Activated CD4-positive, alpha-beta memory T cell treated with anti-CD3 and anti-CD28 coated beads for 36 hours (primary cell): ENCODE measurements at regions not wholly inside any gene's neighbourhood (a gene's known extent, or its start where the extent isn't known, plus 50 kb on each side); places are given as distances from the start of the nearest gene placed in this dataset.
"Not testable (repeated sequence)": the region's sequence is repeated elsewhere in the genome, so short reads cannot be mapped to it uniquely, and the experiment has no call there.

Experiments
- CTCF ChIA-PET: fragments of 350-600 bp; sonication (Branson Sonifier 250); formaldehyde crosslinking; loops from one replicate; lab custom pipeline; 2021; ENCODE audit warnings: antibody characterized with exemption, inconsistent platforms; lab: Charles Lee
- POLR2A ChIA-PET: fragments of 350-600 bp; sonication (Branson Sonifier 250); formaldehyde crosslinking; loops from one replicate; lab custom pipeline; 2021; ENCODE audit warnings: antibody characterized with exemption; lab: Charles Lee
- DNase-seq: peaks from one replicate; pipeline ENCODE4 v3.0.0-alpha.2; 2020
- H3K27ac Mint-ChIP-seq: one replicate; pipeline ENCODE4 v1.8.0; 2021; ENCODE audit warnings: mixed read lengths
- H3K27me3 Mint-ChIP-seq: one replicate; pipeline ENCODE4 v1.8.0; 2021; ENCODE audit warnings: mixed read lengths
- H3K36me3 Mint-ChIP-seq: one replicate; pipeline ENCODE4 v1.8.0; 2021; ENCODE audit warnings: mixed read lengths
- H3K4me1 Mint-ChIP-seq: one replicate; pipeline ENCODE4 v1.8.0; 2021; ENCODE audit warnings: low read depth, mixed read lengths
- H3K4me3 Mint-ChIP-seq: one replicate; pipeline ENCODE4 v1.8.0; 2021; ENCODE audit warnings: mild to moderate bottlenecking, mixed read lengths
- H3K9me3 Mint-ChIP-seq: one replicate; pipeline ENCODE4 v1.8.0; 2021; ENCODE audit warnings: mixed read lengths
- intact Hi-C: fragments of 100-400 bp; cut with micrococcal nuclease; formaldehyde crosslinking; loops from one replicate; pipeline ENCODE4 v1.15.1; 2023

- intact Hi-C loops, result loop anchor here (5.0 to 10.0 kb wide), 2 partner anchors 160 to 562 kb away; partner anchors contain the start of genes KCNH8 and SATB1
- no peak overlapping the region for H3K27ac Mint-ChIP-seq
- DNase-seq, result no peak
- no peaks in the 10 kb centered on the region for H3K36me3 Mint-ChIP-seq
- CTCF ChIA-PET, result interaction anchor here (1.5 kb wide), 1 partner anchor 220 kb away, joined by 3 read pairs; no protein-coding TSS in a partner anchor
- POLR2A ChIA-PET, result no interaction called here
- peaks cover 25% of the 10 kb centered on the region for H3K27me3 Mint-ChIP-seq
- H3K4me1 Mint-ChIP-seq, result peaks cover 15% of the 10 kb centered on the region
- no peak overlapping the region for H3K4me3 Mint-ChIP-seq
- H3K9me3 Mint-ChIP-seq, result no peaks in the 10 kb centered on the region
These were observed 161.2 kb upstream of the KCNH8 start for GRCh38 chr3:18987070-18987469.

- Mint-ChIP-seq H3K36me3 (no peaks in the 10 kb centered on the region), H3K9me3 (no peaks in the 10 kb centered on the region), H3K27ac (no peak overlapping the region), H3K27me3 (peaks cover 10% of the 10 kb centered on the region), H3K4me3 (no peak overlapping the region), H3K4me1 (no peaks in the 10 kb centered on the region)
- intact Hi-C loops, result loop anchor here (10.0 kb wide), 1 partner anchor 558 kb away; the partner anchor contains the start of gene SATB1
- POLR2A ChIA-PET, result no interaction called here
- CTCF ChIA-PET, result no interaction called here
- DNase-seq, result no peak
These were observed 165.4 kb upstream of the KCNH8 start for GRCh38 chr3:18982920-18983319.

GRCh38 chr3:18976102-18976501 is 172.2 kb upstream of the KCNH8 start:
- H3K4me3 Mint-ChIP-seq, H3K27me3 Mint-ChIP-seq, H3K36me3 Mint-ChIP-seq, DNase-seq, POLR2A ChIA-PET, H3K27ac Mint-ChIP-seq, H3K9me3 Mint-ChIP-seq, H3K4me1 Mint-ChIP-seq, CTCF ChIA-PET, intact Hi-C loops: not testable (repeated sequence)

GRCh38 chr3:18968120-18968519 is 180.2 kb upstream of the KCNH8 start:
- Mint-ChIP-seq H3K36me3 (no peaks in the 10 kb centered on the region), H3K27me3 (peaks cover 9% of the 10 kb centered on the region), H3K4me3 (no peak overlapping the region), H3K27ac (no peak overlapping the region), H3K4me1 (no peaks in the 10 kb centered on the region), H3K9me3 (no peaks in the 10 kb centered on the region)
- CTCF ChIA-PET, result no interaction called here
- DNase-seq, result no peak
- POLR2A ChIA-PET, result no interaction called here
- intact Hi-C loops, result no loop called here

- POLR2A ChIA-PET, result no interaction called here
- H3K4me3 Mint-ChIP-seq, result no peak overlapping the region
- intact Hi-C loops, result no loop called here
- no peak overlapping the region for H3K27ac Mint-ChIP-seq
- H3K4me1 Mint-ChIP-seq, result no peaks in the 10 kb centered on the region
- no peaks in the 10 kb centered on the region for H3K36me3 Mint-ChIP-seq
- DNase-seq, result no peak
- H3K27me3 Mint-ChIP-seq, result peaks cover 9% of the 10 kb centered on the region
- H3K9me3 Mint-ChIP-seq, result no peaks in the 10 kb centered on the region
- CTCF ChIA-PET, result no interaction called here
These were observed 182.5 kb upstream of the KCNH8 start for GRCh38 chr3:18965781-18966180.

- H3K27ac Mint-ChIP-seq, result no peak overlapping the region
- peaks cover 9% of the 10 kb centered on the region for H3K27me3 Mint-ChIP-seq
- POLR2A ChIA-PET, result no interaction called here
- no peak overlapping the region for H3K4me3 Mint-ChIP-seq
- no peaks in the 10 kb centered on the region for H3K4me1 Mint-ChIP-seq
- intact Hi-C loops, result no loop called here
- CTCF ChIA-PET, result interaction anchor here (0.6 kb wide), 1 partner anchor 902 kb away, joined by 3 read pairs; no protein-coding TSS in a partner anchor
- no peak for DNase-seq
- no peaks in the 10 kb centered on the region for H3K36me3 Mint-ChIP-seq
- no peaks in the 10 kb centered on the region for H3K9me3 Mint-ChIP-seq
These were observed 183.7 kb upstream of the KCNH8 start for GRCh38 chr3:18964640-18965039.

- CTCF ChIA-PET, result interaction anchor here (1.5 kb wide), 1 partner anchor 37 kb away, joined by 6 read pairs; no protein-coding TSS in a partner anchor
- DNase-seq, result no peak
- intact Hi-C loops, result no loop called here
- H3K9me3 Mint-ChIP-seq, result no peaks in the 10 kb centered on the region
- no peaks in the 10 kb centered on the region for H3K36me3 Mint-ChIP-seq
- no peak overlapping the region for H3K4me3 Mint-ChIP-seq
- H3K4me1 Mint-ChIP-seq, result no peaks in the 10 kb centered on the region
- no peak overlapping the region for H3K27ac Mint-ChIP-seq
- POLR2A ChIA-PET, result no interaction called here
- peaks cover 10% of the 10 kb centered on the region for H3K27me3 Mint-ChIP-seq
These were observed 197.0 kb upstream of the KCNH8 start for GRCh38 chr3:18951333-18951732.

- Mint-ChIP-seq H3K4me1 (no peaks in the 10 kb centered on the region), H3K27me3 (peaks cover 10% of the 10 kb centered on the region), H3K9me3 (no peaks in the 10 kb centered on the region), H3K27ac (no peak overlapping the region), H3K4me3 (no peak overlapping the region), H3K36me3 (no peaks in the 10 kb centered on the region)
- POLR2A ChIA-PET, result no interaction called here
- intact Hi-C loops, result no loop called here
- DNase-seq, result no peak
- CTCF ChIA-PET, result no interaction called here
These were observed 201.8 kb upstream of the KCNH8 start for GRCh38 chr3:18946524-18946923.

GRCh38 chr3:18937574-18937973 is 210.7 kb upstream of the KCNH8 start:
- ChIA-PET CTCF (interaction anchor here (0.6 kb wide), 1 partner anchor 10 kb away, joined by 3 read pairs; no protein-coding TSS in a partner anchor), POLR2A (no interaction called here)
- Mint-ChIP-seq H3K27me3 (no peaks in the 10 kb centered on the region), H3K4me1 (no peaks in the 10 kb centered on the region), H3K27ac (no peak overlapping the region), H3K9me3 (no peaks in the 10 kb centered on the region), H3K36me3 (no peaks in the 10 kb centered on the region), H3K4me3 (no peak overlapping the region)
- no peak for DNase-seq
- intact Hi-C loops, result no loop called here

GRCh38 chr3:18919158-18919557 is 229.2 kb upstream of the KCNH8 start:
- peaks cover 18% of the 10 kb centered on the region for H3K27me3 Mint-ChIP-seq
- ChIA-PET CTCF (interaction anchor here (0.6 kb wide), 1 partner anchor 1650 kb away, joined by 3 read pairs; no protein-coding TSS in a partner anchor), POLR2A (no interaction called here)
- no peak overlapping the region for H3K4me3 Mint-ChIP-seq
- H3K36me3 Mint-ChIP-seq, result no peaks in the 10 kb centered on the region
- H3K4me1 Mint-ChIP-seq, result no peaks in the 10 kb centered on the region
- no peak for DNase-seq
- H3K9me3 Mint-ChIP-seq, result peaks cover 3% of the 10 kb centered on the region
- intact Hi-C loops, result no loop called here
- no peak overlapping the region for H3K27ac Mint-ChIP-seq

GRCh38 chr3:18917923-18918322 is 230.4 kb upstream of the KCNH8 start:
- peaks cover 3% of the 10 kb centered on the region for H3K9me3 Mint-ChIP-seq
- intact Hi-C loops, result no loop called here
- H3K27ac Mint-ChIP-seq, result no peak overlapping the region
- ChIA-PET POLR2A (no interaction called here), CTCF (no interaction called here)
- peaks cover 19% of the 10 kb centered on the region for H3K27me3 Mint-ChIP-seq
- no peak for DNase-seq
- no peak overlapping the region for H3K4me3 Mint-ChIP-seq
- no peaks in the 10 kb centered on the region for H3K36me3 Mint-ChIP-seq
- no peaks in the 10 kb centered on the region for H3K4me1 Mint-ChIP-seq

GRCh38 chr3:18902081-18902793 is 246.1 kb upstream of the KCNH8 start:
- POLR2A ChIA-PET, result no interaction called here
- CTCF ChIA-PET, result no interaction called here
- intact Hi-C loops, result no loop called here
- Mint-ChIP-seq H3K27ac (no peak overlapping the region), H3K4me1 (no peaks in the 10 kb centered on the region), H3K36me3 (no peaks in the 10 kb centered on the region), H3K27me3 (peaks cover 2% of the 10 kb centered on the region), H3K4me3 (no peak overlapping the region), H3K9me3 (no peaks in the 10 kb centered on the region)
- no peak for DNase-seq

GRCh38 chr3:18901571-18901970 is 246.7 kb upstream of the KCNH8 start:
- CTCF ChIA-PET, result no interaction called here
- no peak overlapping the region for H3K27ac Mint-ChIP-seq
- no peaks in the 10 kb centered on the region for H3K36me3 Mint-ChIP-seq

More at GRCh38 chr3:18901571-18901970, 246.7 kb upstream of the KCNH8 start:
- POLR2A ChIA-PET, result no interaction called here
- Mint-ChIP-seq H3K9me3 (no peaks in the 10 kb centered on the region), H3K4me1 (no peaks in the 10 kb centered on the region), H3K4me3 (no peak overlapping the region), H3K27me3 (peaks cover 2% of the 10 kb centered on the region)
- intact Hi-C loops, result no loop called here
- no peak for DNase-seq
